Gastrocnemius medialis (tissue), 4 donors: ENCODE measurements at regions not wholly inside any gene's neighbourhood (a gene's known extent, or its start where the extent isn't known, plus 50 kb on each side); places are given as distances from the start of the nearest gene placed in this dataset.

Experiments used
- POLR2A ChIP-seq, 2 donors: fragments of 450-650 bp; IDR thresholded peaks; one replicate each; pipeline ENCODE4 v1.6.1; 2017; ENCODE audit warnings: antibody characterized with exemption in 2 of 2, mild to moderate bottlenecking in 2 of 2, moderate library complexity in 2 of 2
- TF ChIP-seq, protein P1 (sequence below), 5 experiments: fragments of 450-650 bp in 3 of 5; fragments of 200-600 bp in 2 of 5; sonication (generic) in 2 of 5; IDR thresholded peaks in 4 of 5; conservative IDR thresholded peaks in 1 of 5; 1 replicate in 4 of 5; 2 replicates in 1 of 5; pipeline ENCODE4 v1.5.1; 2016 to 2019; ENCODE audit warnings: antibody characterized with exemption in 5 of 5, mild to moderate bottlenecking in 3 of 5, moderate library complexity in 3 of 5

DNA sequence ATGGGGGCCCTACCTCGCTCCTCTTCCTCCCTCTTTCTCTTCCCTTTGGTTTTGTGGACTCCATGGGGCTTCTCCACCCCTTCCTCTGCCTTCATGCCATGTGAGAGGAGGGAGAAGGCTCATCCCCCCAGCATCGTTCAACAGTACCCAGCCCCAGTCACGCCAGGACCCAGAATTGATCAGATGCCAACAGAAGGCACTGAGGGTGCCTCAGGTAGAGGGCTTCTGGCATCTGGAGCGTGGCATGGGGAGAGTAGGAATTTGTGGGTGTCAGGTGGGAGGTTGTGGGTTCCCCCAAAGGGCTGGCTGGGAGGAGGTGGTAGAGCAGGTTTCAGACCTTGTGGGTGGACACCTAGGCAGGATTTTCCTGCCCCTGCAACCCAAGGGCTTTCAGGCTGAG, 122.0 kb downstream of the TWIST2 start:
- TF ChIP-seq POLR2A (IDR thresholded peaks at IDR 0.05) = no peak
- TF ChIP-seq, protein P1, sequence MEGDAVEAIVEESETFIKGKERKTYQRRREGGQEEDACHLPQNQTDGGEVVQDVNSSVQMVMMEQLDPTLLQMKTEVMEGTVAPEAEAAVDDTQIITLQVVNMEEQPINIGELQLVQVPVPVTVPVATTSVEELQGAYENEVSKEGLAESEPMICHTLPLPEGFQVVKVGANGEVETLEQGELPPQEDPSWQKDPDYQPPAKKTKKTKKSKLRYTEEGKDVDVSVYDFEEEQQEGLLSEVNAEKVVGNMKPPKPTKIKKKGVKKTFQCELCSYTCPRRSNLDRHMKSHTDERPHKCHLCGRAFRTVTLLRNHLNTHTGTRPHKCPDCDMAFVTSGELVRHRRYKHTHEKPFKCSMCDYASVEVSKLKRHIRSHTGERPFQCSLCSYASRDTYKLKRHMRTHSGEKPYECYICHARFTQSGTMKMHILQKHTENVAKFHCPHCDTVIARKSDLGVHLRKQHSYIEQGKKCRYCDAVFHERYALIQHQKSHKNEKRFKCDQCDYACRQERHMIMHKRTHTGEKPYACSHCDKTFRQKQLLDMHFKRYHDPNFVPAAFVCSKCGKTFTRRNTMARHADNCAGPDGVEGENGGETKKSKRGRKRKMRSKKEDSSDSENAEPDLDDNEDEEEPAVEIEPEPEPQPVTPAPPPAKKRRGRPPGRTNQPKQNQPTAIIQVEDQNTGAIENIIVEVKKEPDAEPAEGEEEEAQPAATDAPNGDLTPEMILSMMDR (IDR thresholded peaks at IDR 0.05 in 4 of 5, conservative IDR thresholded peaks at IDR 0.05 in 1 of 5) = no peak
